Uterus (tissue), 3 donors: ENCODE measurements at regions not wholly inside any gene's neighbourhood (a gene's known extent, or its start where the extent isn't known, plus 50 kb on each side); places are given as distances from the start of the nearest gene placed in this dataset.

Experiments
- DNase-seq, 2 donors: peaks; one replicate each; pipeline ENCODE4 v3.0.0-alpha.2; 2019 to 2020
- H3K27ac ChIP-seq, 2 donors: fragments of 200-600 bp; sonication (generic); 1 replicate in 1 of 2; 2 replicates in 1 of 2; pipeline ENCODE4 v1.5.1; 2016 to 2018
- H3K27me3 ChIP-seq, 2 donors: fragments of 200-600 bp; sonication (generic); one replicate each; pipeline ENCODE4 v1.5.1; 2018 to 2019; ENCODE audit warnings: control low read depth in 1 of 2
- H3K36me3 ChIP-seq, 2 donors: fragments of 200-600 bp; sonication (generic); one replicate each; pipeline ENCODE4 v1.5.1; 2019; ENCODE audit warnings: control low read depth in 1 of 2
- H3K4me1 ChIP-seq, 2 donors: fragments of 200-600 bp; sonication (generic); one replicate each; pipeline ENCODE4 v1.5.1; 2018 to 2019; ENCODE audit warnings: control low read depth in 1 of 2
- H3K4me3 ChIP-seq, 2 donors: fragments of 200-600 bp; sonication (generic); 1 replicate in 1 of 2; 2 replicates in 1 of 2; pipeline ENCODE4 v1.5.1; 2018 to 2019; ENCODE audit warnings: mild to moderate bottlenecking in 1 of 2
- H3K9me3 ChIP-seq, 2 donors: fragments of 200-600 bp; sonication (generic); one replicate each; pipeline ENCODE4 v1.5.1; 2019; ENCODE audit warnings: control low read depth in 1 of 2
- POLR2A ChIP-seq, 2 donors: fragments of 450-650 bp; IDR thresholded peaks; one replicate each; pipeline ENCODE4 v1.6.1; 2016; ENCODE audit warnings: antibody characterized with exemption in 2 of 2, mild to moderate bottlenecking in 1 of 2, moderate library complexity in 1 of 2
- intact Hi-C: fragments of 100-400 bp; cut with DNase I; formaldehyde crosslinking; loops from one replicate; pipeline ENCODE4 v1.15.1; 2023; ENCODE audit warnings: low total_unique reads
- TF ChIP-seq, protein P1 (sequence below), 4 experiments: fragments of 200-600 bp in 2 of 4; fragments of 450-650 bp in 2 of 4; sonication (generic) in 2 of 4; IDR thresholded peaks; one replicate each; pipeline ENCODE4 v1.5.1; 2016 to 2019; ENCODE audit warnings: antibody characterized with exemption in 4 of 4, mild to moderate bottlenecking in 2 of 4, moderate library complexity in 1 of 4
- donor health status: DM: yes; HTN: yes; CAD: no.

- Histone ChIP-seq H3K27me3 (no peaks in the 10 kb centered on the region), H3K4me3 (no peak overlapping the region), H3K36me3 (no peaks in the 10 kb centered on the region), H3K4me1 (no peaks in the 10 kb centered on the region), H3K27ac (no peak overlapping the region), H3K9me3 (no peaks in the 10 kb centered on the region)
- intact Hi-C loops, result no loop called here
- DNase-seq, result no peak
- TF ChIP-seq, protein P1, sequence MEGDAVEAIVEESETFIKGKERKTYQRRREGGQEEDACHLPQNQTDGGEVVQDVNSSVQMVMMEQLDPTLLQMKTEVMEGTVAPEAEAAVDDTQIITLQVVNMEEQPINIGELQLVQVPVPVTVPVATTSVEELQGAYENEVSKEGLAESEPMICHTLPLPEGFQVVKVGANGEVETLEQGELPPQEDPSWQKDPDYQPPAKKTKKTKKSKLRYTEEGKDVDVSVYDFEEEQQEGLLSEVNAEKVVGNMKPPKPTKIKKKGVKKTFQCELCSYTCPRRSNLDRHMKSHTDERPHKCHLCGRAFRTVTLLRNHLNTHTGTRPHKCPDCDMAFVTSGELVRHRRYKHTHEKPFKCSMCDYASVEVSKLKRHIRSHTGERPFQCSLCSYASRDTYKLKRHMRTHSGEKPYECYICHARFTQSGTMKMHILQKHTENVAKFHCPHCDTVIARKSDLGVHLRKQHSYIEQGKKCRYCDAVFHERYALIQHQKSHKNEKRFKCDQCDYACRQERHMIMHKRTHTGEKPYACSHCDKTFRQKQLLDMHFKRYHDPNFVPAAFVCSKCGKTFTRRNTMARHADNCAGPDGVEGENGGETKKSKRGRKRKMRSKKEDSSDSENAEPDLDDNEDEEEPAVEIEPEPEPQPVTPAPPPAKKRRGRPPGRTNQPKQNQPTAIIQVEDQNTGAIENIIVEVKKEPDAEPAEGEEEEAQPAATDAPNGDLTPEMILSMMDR (IDR thresholded peaks at IDR 0.05), result no peak
- TF ChIP-seq POLR2A (IDR thresholded peaks at IDR 0.05), result no peak
Observed at GRCh38 chr6:67265996-67266921, 1368.8 kb upstream of the ADGRB3 start.

DNA sequence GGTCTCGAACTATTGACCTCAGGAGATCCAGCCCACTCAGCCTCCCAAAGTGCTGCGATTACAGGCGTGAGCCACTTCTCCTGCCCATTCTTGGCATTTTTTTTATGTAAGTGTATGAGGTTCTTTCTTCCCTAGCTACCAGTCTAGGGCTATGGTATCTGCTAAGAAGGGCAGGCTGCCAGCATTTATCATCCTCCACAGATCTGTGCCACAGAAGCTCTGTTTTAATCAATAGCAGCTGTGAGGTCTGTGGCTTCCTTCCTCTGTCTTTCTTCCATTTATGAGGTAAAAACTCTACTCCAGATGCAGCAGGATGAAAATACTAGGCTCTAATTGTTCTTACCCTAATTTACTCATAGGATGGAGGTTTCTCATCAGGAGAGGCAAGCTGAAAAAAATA, 1382.4 kb upstream of the ADGRB3 start:
- no peaks in the 10 kb centered on the region for H3K4me1 ChIP-seq

DNA sequence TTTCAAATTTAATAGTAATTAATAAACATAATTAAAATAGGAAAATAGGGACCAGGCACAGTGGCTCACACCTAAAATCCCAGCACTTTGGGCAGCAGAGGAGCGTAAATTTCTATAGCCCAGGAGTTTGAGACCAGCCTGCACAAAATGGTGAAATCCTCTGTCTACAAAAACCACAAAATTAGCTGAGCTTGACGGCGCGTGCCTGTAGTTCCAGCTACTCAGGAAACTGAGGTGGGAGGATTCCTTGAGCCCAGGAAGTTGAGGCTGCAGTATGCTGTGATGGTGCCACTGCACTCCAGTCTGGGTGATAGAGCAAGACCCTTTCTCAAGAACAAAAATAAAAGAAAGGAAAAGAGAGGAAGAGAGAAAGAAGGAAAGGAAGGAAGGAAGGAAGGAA, 1387.0 kb upstream of the ADGRB3 start:
- Histone ChIP-seq H3K4me1 (no peaks in the 10 kb centered on the region), H3K27me3 (no peaks in the 10 kb centered on the region), H3K4me3 (no peak overlapping the region), H3K9me3 (no peaks in the 10 kb centered on the region), H3K27ac (no peak overlapping the region), H3K36me3 (no peaks in the 10 kb centered on the region)
- intact Hi-C loops, result no loop called here
- no peak for DNase-seq
- TF ChIP-seq, protein P1 (IDR thresholded peaks at IDR 0.05), result no peak
- TF ChIP-seq POLR2A (IDR thresholded peaks at IDR 0.05), result no peak

More for the DNA sequence above, 1382.4 kb upstream of the ADGRB3 start:
- H3K27me3 ChIP-seq, result no peaks in the 10 kb centered on the region
- H3K9me3 ChIP-seq, result no peaks in the 10 kb centered on the region
- TF ChIP-seq, protein P1 (IDR thresholded peaks at IDR 0.05), result no peak
- no peak for TF ChIP-seq POLR2A (IDR thresholded peaks at IDR 0.05)
- intact Hi-C loops, result no loop called here
- H3K4me3 ChIP-seq, result no peak overlapping the region
- no peak for DNase-seq
- H3K36me3 ChIP-seq, result no peaks in the 10 kb centered on the region
- no peak overlapping the region for H3K27ac ChIP-seq

DNA sequence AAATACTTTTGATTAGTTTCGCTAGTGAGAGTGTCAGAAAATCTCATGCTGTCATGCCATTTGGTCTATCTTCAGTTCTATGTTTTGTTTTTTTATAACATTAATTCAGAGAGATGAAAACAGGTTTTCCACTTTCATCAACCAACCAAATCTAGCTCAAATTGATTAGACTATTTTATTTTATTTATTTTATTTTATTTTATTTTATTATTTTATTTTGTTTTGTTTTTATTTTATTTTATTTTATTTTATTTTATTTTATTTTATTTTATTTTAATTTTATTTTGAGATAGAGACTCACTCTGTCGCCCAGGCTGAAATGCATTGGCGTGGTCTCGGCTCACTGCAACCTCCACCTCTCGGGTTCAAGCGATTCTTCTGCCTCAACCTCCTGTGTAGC, 1391.0 kb upstream of the ADGRB3 start:
- intact Hi-C loops, result no loop called here
- DNase-seq, result no peak
- TF ChIP-seq, protein P1 (IDR thresholded peaks at IDR 0.05), result no peak
- no peak for TF ChIP-seq POLR2A (IDR thresholded peaks at IDR 0.05)
- Histone ChIP-seq H3K36me3 (no peaks in the 10 kb centered on the region), H3K4me3 (no peak overlapping the region), H3K9me3 (no peaks in the 10 kb centered on the region), H3K27ac (no peak overlapping the region), H3K4me1 (no peaks in the 10 kb centered on the region), H3K27me3 (no peaks in the 10 kb centered on the region)

DNA sequence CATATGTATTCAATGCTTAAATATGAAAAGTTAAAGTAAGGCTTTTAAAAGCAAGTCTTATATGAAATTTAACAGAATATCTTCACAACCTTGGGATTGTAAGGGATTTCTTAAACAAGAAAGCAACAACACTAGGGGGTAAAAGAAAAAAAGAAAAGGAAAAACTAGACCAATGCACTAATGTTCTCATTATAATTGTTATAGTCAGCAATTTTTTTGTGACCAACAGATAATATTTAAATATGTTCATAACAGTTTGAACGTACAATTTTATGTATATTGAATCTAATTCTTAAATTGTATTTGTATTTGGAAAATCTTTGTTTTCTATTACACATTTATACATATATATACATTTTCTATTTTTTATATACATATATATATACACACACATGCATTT, 1397.8 kb upstream of the ADGRB3 start:
- DNase-seq, result no peak
- TF ChIP-seq, protein P1 (IDR thresholded peaks at IDR 0.05), result no peak
- TF ChIP-seq POLR2A (IDR thresholded peaks at IDR 0.05), result no peak
- Histone ChIP-seq H3K36me3 (no peaks in the 10 kb centered on the region), H3K4me3 (no peak overlapping the region), H3K9me3 (no peaks in the 10 kb centered on the region), H3K27me3 (no peaks in the 10 kb centered on the region), H3K27ac (no peak overlapping the region), H3K4me1 (no peaks in the 10 kb centered on the region)
- intact Hi-C loops, result no loop called here
